DOHH2 (cell line): ENCODE measurements at regions not wholly inside any gene's neighbourhood (a gene's known extent, or its start where the extent isn't known, plus 50 kb on each side); places are given as distances from the start of the nearest gene placed in this dataset.

Source experiments
- CTCF ChIP-seq: fragments of 200-600 bp; sonication (generic); IDR thresholded peaks from one replicate; pipeline ENCODE4 v1.5.1; 2014; ENCODE audit warnings: antibody characterized with exemption, mild to moderate bottlenecking, low read depth, low read length; ENCODE audit not compliant: poor library complexity, severe bottlenecking
- EZH2phosphoT487 ChIP-seq: fragments of 200-600 bp; sonication (generic); IDR thresholded peaks from 2 replicates; pipeline ENCODE4 v1.6.1; 2017; ENCODE audit warnings: borderline replicate concordance, mild to moderate bottlenecking, antibody characterized with exemption, low read length, moderate library complexity, mixed read lengths

- TF ChIP-seq CTCF (no peak), EZH2phosphoT487 (no peak)
Observed at GRCh38 chr5:53319315-53319714, 161.1 kb upstream of the FST start.
